Rectal smooth muscle tissue (tissue), 1 donor: ENCODE measurements at regions not wholly inside any gene's neighbourhood (a gene's known extent, or its start where the extent isn't known, plus 50 kb on each side); places are given as distances from the start of the nearest gene placed in this dataset.

Source experiments
- H3K27ac ChIP-seq: one replicate; pipeline ENCODE4 v1.7.0; 2013; ENCODE audit warnings: low read depth, low read length, inconsistent platforms
- H3K27me3 ChIP-seq: one replicate; pipeline ENCODE4 v1.7.0; 2013; ENCODE audit warnings: low read length; ENCODE audit not compliant: control insufficient read depth, insufficient read depth
- H3K36me3 ChIP-seq: one replicate; pipeline ENCODE4 v1.7.0; 2013; ENCODE audit warnings: low read length; ENCODE audit not compliant: control insufficient read depth, insufficient read depth
- H3K4me1 ChIP-seq: one replicate; pipeline ENCODE4 v1.7.0; 2013; ENCODE audit warnings: low read length; ENCODE audit not compliant: control insufficient read depth, insufficient read depth
- H3K4me3 ChIP-seq: one replicate; pipeline ENCODE4 v1.7.0; 2013; ENCODE audit warnings: low read length
- H3K9ac ChIP-seq: one replicate; pipeline ENCODE4 v1.7.0; 2013; ENCODE audit warnings: low read length

DNA sequence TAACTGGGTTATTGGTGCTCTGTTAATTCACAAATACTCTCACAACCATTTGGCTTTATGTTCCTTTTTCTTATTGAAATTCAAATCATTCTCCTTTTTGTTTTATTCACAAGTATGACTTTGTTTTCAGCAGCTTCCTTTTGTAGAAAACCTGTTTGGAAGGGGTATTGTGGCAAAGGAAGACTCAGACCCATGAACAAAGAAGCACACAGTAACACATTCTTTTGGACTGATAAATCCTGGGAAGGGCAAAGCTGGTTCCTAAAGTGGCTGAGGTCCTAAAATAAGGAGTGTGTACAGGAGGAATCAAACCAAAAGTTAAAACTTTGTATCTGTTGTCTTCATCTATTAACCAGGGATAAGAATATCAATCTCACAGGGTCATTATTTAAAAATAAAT lies 374.7 kb upstream of the FIGN start:
- Histone ChIP-seq H3K27me3 (no peaks in the 10 kb centered on the region), H3K36me3 (no peaks in the 10 kb centered on the region), H3K9ac (no peak overlapping the region), H3K4me1 (no peaks in the 10 kb centered on the region), H3K4me3 (no peak overlapping the region), H3K27ac (no peak overlapping the region)

DNA sequence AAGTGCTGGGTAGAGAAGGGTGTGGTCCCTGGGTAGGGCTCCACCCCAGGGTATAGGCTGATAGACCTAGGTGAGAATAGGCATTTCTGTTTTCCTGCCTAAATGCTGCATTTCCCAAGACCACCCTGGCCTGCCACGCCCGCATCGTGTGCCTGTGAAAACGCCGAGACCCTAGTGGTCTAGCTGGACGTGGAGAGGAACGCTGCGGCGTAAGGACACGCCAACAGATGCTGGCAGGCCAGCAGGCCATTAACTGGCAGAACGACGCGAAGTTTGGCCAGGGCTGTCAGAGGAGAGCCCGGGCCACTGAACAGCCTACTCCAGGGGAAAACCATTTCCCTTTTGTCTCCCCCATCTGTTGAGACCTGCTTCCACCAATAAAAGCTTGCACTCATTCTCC lies 373.2 kb upstream of the FIGN start:
- Histone ChIP-seq H3K36me3 (no peaks in the 10 kb centered on the region), H3K4me3 (no peak overlapping the region), H3K9ac (no peak overlapping the region), H3K4me1 (no peaks in the 10 kb centered on the region), H3K27ac (no peak overlapping the region), H3K27me3 (no peaks in the 10 kb centered on the region)

GRCh38 chr2:164103271-164103670 lies 367.5 kb upstream of the FIGN start:
- no peak overlapping the region for H3K4me3 ChIP-seq
- H3K4me1 ChIP-seq, result no peaks in the 10 kb centered on the region
- no peaks in the 10 kb centered on the region for H3K36me3 ChIP-seq
- H3K27ac ChIP-seq, result no peak overlapping the region
- no peaks in the 10 kb centered on the region for H3K27me3 ChIP-seq
- H3K9ac ChIP-seq, result no peak overlapping the region

DNA sequence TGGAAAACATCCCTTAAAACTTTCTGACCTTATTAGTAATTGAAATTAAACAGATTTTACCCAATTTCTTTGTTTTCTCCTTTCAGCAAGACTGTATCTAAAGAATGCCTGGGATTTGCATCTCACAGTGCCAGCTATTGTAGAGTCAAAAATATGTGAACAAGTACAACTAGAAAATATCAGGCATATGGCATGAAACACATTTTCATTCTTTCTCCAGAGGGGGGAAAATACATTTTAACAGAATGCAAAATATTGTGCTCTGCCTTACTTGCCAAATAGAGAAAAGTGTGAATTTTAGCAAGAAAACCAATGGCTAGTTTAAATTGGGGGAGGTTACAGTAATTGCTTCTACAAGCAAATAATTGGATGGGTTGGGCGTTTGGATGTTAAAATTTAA lies 366.6 kb upstream of the FIGN start:
- Histone ChIP-seq H3K36me3 (no peaks in the 10 kb centered on the region), H3K4me1 (no peaks in the 10 kb centered on the region), H3K4me3 (no peak overlapping the region), H3K9ac (no peak overlapping the region), H3K27me3 (no peaks in the 10 kb centered on the region), H3K27ac (no peak overlapping the region)

DNA sequence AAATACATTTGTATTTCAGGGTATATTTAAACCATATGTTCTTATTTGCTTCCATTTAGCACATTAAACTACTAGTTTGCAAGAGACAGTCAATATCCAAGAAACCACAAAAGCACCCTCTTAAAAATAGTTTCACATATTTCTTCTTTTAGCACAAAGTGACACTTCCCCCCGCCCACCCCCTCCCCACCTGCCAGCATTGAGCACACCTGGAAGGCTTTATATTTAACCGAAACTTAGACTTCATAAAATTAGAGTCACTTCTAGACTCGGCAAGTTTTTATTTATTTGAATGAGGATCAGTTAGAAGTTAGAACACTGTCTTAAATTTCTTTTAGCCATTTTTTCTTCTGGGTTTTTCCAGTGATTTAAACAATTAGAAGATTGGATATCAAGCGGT lies 355.9 kb upstream of the FIGN start:
- Histone ChIP-seq H3K27ac (no peak overlapping the region), H3K4me1 (no peaks in the 10 kb centered on the region), H3K9ac (no peak overlapping the region), H3K4me3 (no peak overlapping the region), H3K36me3 (no peaks in the 10 kb centered on the region), H3K27me3 (no peaks in the 10 kb centered on the region)

GRCh38 chr2:164090533-164090932 lies 354.7 kb upstream of the FIGN start:
- Histone ChIP-seq H3K4me1 (no peaks in the 10 kb centered on the region), H3K27ac (no peak overlapping the region), H3K27me3 (no peaks in the 10 kb centered on the region), H3K9ac (no peak overlapping the region), H3K4me3 (no peak overlapping the region), H3K36me3 (no peaks in the 10 kb centered on the region)

GRCh38 chr2:164084066-164084465 lies 348.3 kb upstream of the FIGN start:
- H3K4me3 ChIP-seq, result no peak overlapping the region
- no peaks in the 10 kb centered on the region for H3K27me3 ChIP-seq
- H3K36me3 ChIP-seq, result no peaks in the 10 kb centered on the region

DNA sequence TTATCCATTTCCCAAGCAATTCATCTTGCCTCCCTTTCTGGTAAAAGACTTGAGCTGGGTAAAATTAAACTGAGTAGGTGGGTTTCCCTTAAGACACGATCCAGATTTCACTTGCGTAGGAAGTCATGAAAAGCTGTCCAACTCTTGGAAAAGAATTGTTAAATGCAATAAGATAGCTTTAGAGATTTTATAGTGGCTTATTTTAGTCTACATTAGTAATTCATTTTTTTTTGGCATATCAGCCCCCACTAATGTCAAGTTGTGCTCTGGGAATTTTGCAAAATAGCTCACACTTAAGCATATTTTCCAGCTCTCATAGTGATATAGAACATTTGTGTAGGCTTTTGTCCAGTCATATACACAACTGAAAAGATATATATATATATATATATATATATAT lies 344.7 kb upstream of the FIGN start:
- Histone ChIP-seq H3K36me3 (no peaks in the 10 kb centered on the region), H3K9ac (no peak overlapping the region), H3K27ac (no peak overlapping the region), H3K4me3 (no peak overlapping the region), H3K27me3 (no peaks in the 10 kb centered on the region), H3K4me1 (no peaks in the 10 kb centered on the region)

More at GRCh38 chr2:164084066-164084465, 348.3 kb upstream of the FIGN start:
- Histone ChIP-seq H3K27ac (no peak overlapping the region), H3K9ac (no peak overlapping the region), H3K4me1 (no peaks in the 10 kb centered on the region)

GRCh38 chr2:164079258-164079657 lies 343.4 kb upstream of the FIGN start:
- no peak overlapping the region for H3K9ac ChIP-seq
- H3K27me3 ChIP-seq, result no peaks in the 10 kb centered on the region
- no peaks in the 10 kb centered on the region for H3K36me3 ChIP-seq
- no peak overlapping the region for H3K27ac ChIP-seq
- H3K4me3 ChIP-seq, result no peak overlapping the region
- no peaks in the 10 kb centered on the region for H3K4me1 ChIP-seq

DNA sequence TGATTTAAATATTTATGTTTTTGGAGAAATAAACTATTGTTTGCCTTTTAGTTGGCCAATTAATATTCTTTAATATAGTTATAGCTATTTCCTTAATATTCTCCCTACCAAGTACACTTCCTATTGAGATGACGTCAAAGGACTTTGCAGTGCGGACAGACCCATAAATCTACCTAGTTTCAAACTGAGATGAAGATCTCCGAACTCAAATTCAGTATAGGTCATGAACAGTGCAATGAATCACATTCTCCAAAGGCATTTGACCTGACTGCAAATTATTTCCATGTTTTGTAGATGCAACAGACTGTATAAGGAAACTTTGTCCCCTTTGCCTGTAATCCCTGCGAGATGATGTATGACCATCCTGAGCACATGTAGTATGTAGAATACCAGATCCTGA lies 342.6 kb upstream of the FIGN start:
- H3K27me3 ChIP-seq, result no peaks in the 10 kb centered on the region
- no peak overlapping the region for H3K27ac ChIP-seq
- no peaks in the 10 kb centered on the region for H3K4me1 ChIP-seq
- no peak overlapping the region for H3K4me3 ChIP-seq
- no peak overlapping the region for H3K9ac ChIP-seq
- no peaks in the 10 kb centered on the region for H3K36me3 ChIP-seq

- H3K4me3 ChIP-seq, result no peak overlapping the region
- no peaks in the 10 kb centered on the region for H3K4me1 ChIP-seq
- H3K36me3 ChIP-seq, result no peaks in the 10 kb centered on the region
- H3K27ac ChIP-seq, result no peak overlapping the region
- no peak overlapping the region for H3K9ac ChIP-seq
- no peaks in the 10 kb centered on the region for H3K27me3 ChIP-seq
These were observed 337.6 kb upstream of the FIGN start for GRCh38 chr2:164073101-164074074.

GRCh38 chr2:164069540-164069939 lies 333.7 kb upstream of the FIGN start:
- H3K9ac ChIP-seq, result no peak overlapping the region
- H3K4me3 ChIP-seq, result no peak overlapping the region
- H3K27ac ChIP-seq, result no peak overlapping the region
- no peaks in the 10 kb centered on the region for H3K36me3 ChIP-seq
- no peaks in the 10 kb centered on the region for H3K27me3 ChIP-seq
- H3K4me1 ChIP-seq, result no peaks in the 10 kb centered on the region

DNA sequence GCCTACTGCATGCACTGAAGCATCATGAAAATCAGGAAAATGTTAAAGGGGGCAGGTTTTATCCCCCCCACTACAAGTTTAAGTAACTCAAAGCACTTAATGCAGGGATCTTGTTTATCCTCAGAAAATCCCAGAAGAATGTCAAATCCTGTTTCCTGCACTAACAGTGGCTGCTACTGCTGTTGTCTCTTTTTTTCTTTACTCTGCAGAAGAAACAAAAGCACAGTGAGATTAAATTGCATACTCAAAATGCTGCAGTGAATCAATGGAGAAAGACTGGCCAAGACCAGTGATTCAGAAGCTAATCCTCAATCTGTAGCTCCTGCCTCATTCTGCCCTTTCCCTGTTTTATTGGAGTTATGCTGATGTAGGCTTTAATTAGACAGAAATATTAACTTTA lies 332.3 kb upstream of the FIGN start:
- Histone ChIP-seq H3K9ac (no peak overlapping the region), H3K4me1 (no peaks in the 10 kb centered on the region)

More for the DNA sequence above, 332.3 kb upstream of the FIGN start:
- no peaks in the 10 kb centered on the region for H3K27me3 ChIP-seq
- H3K27ac ChIP-seq, result no peak overlapping the region
- H3K36me3 ChIP-seq, result no peaks in the 10 kb centered on the region
- H3K4me3 ChIP-seq, result no peak overlapping the region
